HCT116 (cell line): ENCODE measurements at regions not wholly inside any gene's neighbourhood (a gene's known extent, or its start where the extent isn't known, plus 50 kb on each side); places are given as distances from the start of the nearest gene placed in this dataset.

Source experiments
- EGR1 ChIP-seq: IDR thresholded peaks from 2 replicates; pipeline ENCODE4 v1.6.1; 2012; ENCODE audit warnings: low read depth
- ELF1 ChIP-seq: IDR thresholded peaks from 2 replicates; pipeline ENCODE4 v1.6.1; 2012; ENCODE audit warnings: low read depth, borderline replicate concordance
- EZH2 ChIP-seq: fragments of 200-600 bp; sonication (generic); IDR thresholded peaks from 2 replicates; pipeline ENCODE4 v1.6.1; 2017; ENCODE audit warnings: antibody characterized with exemption, mixed run types
- EZH2phosphoT487 ChIP-seq: fragments of 200-600 bp; IDR thresholded peaks from 2 replicates; pipeline ENCODE4 v1.6.1; 2018; ENCODE audit warnings: antibody characterized with exemption, borderline replicate concordance
- REST ChIP-seq: IDR thresholded peaks from 2 replicates; pipeline ENCODE4 v1.6.1; 2012; ENCODE audit warnings: low read depth
- TCF7L2 ChIP-seq: IDR thresholded peaks from 2 replicates; pipeline ENCODE4 v1.7.0; 2011; ENCODE audit warnings: borderline replicate concordance, inconsistent platforms; ENCODE audit not compliant: insufficient read depth, insufficient read length; ENCODE audit errors: extremely low read depth
- TF ChIP-seq, protein P1 (sequence below), 3 experiments: fragments of 200-600 bp in 1 of 3; sonication (generic) in 1 of 3; IDR thresholded peaks in 2 of 3; conservative IDR thresholded peaks in 1 of 3; 2 replicates each; pipeline ENCODE4 v1.5.1; 2012 to 2017; ENCODE audit warnings: low read depth in 2 of 3, low read length in 2 of 3, antibody characterized with exemption in 1 of 3, borderline replicate concordance in 1 of 3, control low read depth in 1 of 3, mild to moderate bottlenecking in 1 of 3, mixed read lengths in 1 of 3, mixed run types in 1 of 3, moderate library complexity in 1 of 3; ENCODE audit not compliant: insufficient read depth in 1 of 3

- no peak for TF ChIP-seq EZH2phosphoT487
- TF ChIP-seq EZH2 = no peak
- TF ChIP-seq, protein P1, sequence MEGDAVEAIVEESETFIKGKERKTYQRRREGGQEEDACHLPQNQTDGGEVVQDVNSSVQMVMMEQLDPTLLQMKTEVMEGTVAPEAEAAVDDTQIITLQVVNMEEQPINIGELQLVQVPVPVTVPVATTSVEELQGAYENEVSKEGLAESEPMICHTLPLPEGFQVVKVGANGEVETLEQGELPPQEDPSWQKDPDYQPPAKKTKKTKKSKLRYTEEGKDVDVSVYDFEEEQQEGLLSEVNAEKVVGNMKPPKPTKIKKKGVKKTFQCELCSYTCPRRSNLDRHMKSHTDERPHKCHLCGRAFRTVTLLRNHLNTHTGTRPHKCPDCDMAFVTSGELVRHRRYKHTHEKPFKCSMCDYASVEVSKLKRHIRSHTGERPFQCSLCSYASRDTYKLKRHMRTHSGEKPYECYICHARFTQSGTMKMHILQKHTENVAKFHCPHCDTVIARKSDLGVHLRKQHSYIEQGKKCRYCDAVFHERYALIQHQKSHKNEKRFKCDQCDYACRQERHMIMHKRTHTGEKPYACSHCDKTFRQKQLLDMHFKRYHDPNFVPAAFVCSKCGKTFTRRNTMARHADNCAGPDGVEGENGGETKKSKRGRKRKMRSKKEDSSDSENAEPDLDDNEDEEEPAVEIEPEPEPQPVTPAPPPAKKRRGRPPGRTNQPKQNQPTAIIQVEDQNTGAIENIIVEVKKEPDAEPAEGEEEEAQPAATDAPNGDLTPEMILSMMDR (IDR thresholded peaks at IDR 0.05 in 2 of 3, conservative IDR thresholded peaks at IDR 0.05 in 1 of 3; ENCODE audit: borderline replicate concordance in 1 of 3, insufficient read depth in 1 of 3, low read depth in 2 of 3, low read length in 2 of 3) = no peak
- TF ChIP-seq ELF1 = no peak
- no peak for TF ChIP-seq TCF7L2
- TF ChIP-seq REST = no peak
- no peak for TF ChIP-seq EGR1
Measured at GRCh38 chr16:47888142-47888541, 267.7 kb downstream of the ABCC12 start.
